Fibroblast of pulmonary artery (primary cell): ENCODE measurements at regions not wholly inside any gene's neighbourhood (a gene's known extent, or its start where the extent isn't known, plus 50 kb on each side); places are given as distances from the start of the nearest gene placed in this dataset.

Source experiments
- DNase-seq: peaks from one replicate; pipeline ENCODE4 v3.0.0-alpha.2; 2010; ENCODE audit warnings: low read depth
- H3K4me3 ChIP-seq: replicated peaks from 2 replicates; pipeline ENCODE4 v1.5.1; 2011; ENCODE audit warnings: low read depth, mild to moderate bottlenecking, control low read depth, low read length, moderate library complexity
- CTCF ChIP-seq: IDR thresholded peaks from 2 replicates; pipeline ENCODE4 v1.5.1; 2011; ENCODE audit warnings: mild to moderate bottlenecking, control low read depth, low read length, inconsistent platforms; ENCODE audit errors: missing control alignments

- H3K4me3 ChIP-seq: no peak overlapping the region
- TF ChIP-seq CTCF: no peak
- DNase-seq: no peak
Measured at GRCh38 chr10:4526311-4526731, 299.7 kb upstream of the AKR1E2 start.

- no peak for TF ChIP-seq CTCF
Measured at GRCh38 chr10:4525103-4525502, 300.9 kb upstream of the AKR1E2 start.

GRCh38 chr10:4522296-4523000 lies 303.6 kb upstream of the AKR1E2 start:
- DNase-seq: no peak
- TF ChIP-seq CTCF: no peak
- H3K4me3 ChIP-seq: no peak overlapping the region

More at GRCh38 chr10:4525103-4525502, 300.9 kb upstream of the AKR1E2 start:
- DNase-seq: no peak
- H3K4me3 ChIP-seq: no peak overlapping the region

GRCh38 chr10:4519658-4520402 lies 306.2 kb upstream of the AKR1E2 start:
- TF ChIP-seq CTCF: no peak
- DNase-seq: peak; percentile 95

GRCh38 chr10:4517746-4518145 lies 308.3 kb upstream of the AKR1E2 start:
- H3K4me3 ChIP-seq: no peak overlapping the region

More at GRCh38 chr10:4519658-4520402, 306.2 kb upstream of the AKR1E2 start:
- no peak overlapping the region for H3K4me3 ChIP-seq

GRCh38 chr10:4515721-4516120 lies 310.3 kb upstream of the AKR1E2 start:
- TF ChIP-seq CTCF: no peak
- DNase-seq: no peak
- H3K4me3 ChIP-seq: no peak overlapping the region

More at GRCh38 chr10:4517746-4518145, 308.3 kb upstream of the AKR1E2 start:
- DNase-seq: no peak
- TF ChIP-seq CTCF: no peak
